CD4-positive, alpha-beta T cell treated with Interferon gamma for 1 hour (primary cell): ENCODE measurements at regions not wholly inside any gene's neighbourhood (a gene's known extent, or its start where the extent isn't known, plus 50 kb on each side); places are given as distances from the start of the nearest gene placed in this dataset.

Experiments used
- DNase-seq: peaks from one replicate; pipeline ENCODE4 v3.0.0-alpha.2; 2020

- no peak for DNase-seq
Observed at GRCh38 chr9:1337169-1337568, 287.0 kb downstream of the DMRT2 start.

- no peak for DNase-seq
Observed at GRCh38 chr9:1340390-1340789, 290.2 kb downstream of the DMRT2 start.

GRCh38 chr9:1353291-1353690, 303.1 kb downstream of the DMRT2 start:
- DNase-seq: no peak

GRCh38 chr9:1354086-1354485, 303.9 kb downstream of the DMRT2 start:
- no peak for DNase-seq

DNA sequence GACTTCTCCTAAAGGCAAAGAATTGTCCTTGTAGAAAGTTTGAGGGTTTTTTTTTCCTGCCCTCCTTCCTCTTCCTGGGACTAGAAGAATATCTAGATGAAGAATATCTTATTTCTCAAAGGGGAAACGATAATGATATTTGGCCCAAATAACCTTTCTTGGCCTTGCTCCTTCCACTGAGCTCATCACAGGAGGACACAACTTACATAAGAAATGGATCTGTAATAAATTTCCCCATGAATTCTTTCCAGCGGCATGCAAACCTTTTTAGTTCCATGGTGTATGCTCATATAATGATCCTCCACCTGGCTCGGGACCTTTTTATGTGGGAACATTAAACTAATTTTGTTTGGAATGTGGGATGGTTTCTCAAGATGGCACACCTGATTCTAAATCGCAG, 304.4 kb downstream of the DMRT2 start:
- DNase-seq: no peak

DNA sequence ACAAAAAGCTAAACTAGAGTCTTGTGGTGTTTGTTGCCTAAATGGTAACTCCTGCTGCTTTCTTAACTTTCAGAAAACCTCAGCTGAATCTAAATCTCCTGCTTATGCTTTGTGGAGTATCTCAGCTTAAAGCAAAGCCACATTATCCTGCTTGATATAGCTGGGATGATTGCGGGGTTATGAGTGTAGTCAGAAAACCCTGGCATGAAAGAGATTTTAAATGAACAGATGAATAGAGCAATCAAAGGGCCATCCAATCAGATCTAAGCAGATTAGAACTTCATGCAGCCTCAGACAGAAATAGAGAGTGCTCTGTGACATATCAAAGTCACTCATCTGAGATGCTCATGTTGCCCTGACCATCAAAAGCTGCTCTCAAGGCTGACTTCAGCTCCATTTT, 305.5 kb downstream of the DMRT2 start:
- DNase-seq: no peak

GRCh38 chr9:1362845-1363244, 312.7 kb downstream of the DMRT2 start:
- no peak for DNase-seq

- DNase-seq: no peak
Observed at GRCh38 chr9:1366276-1366675, 316.1 kb downstream of the DMRT2 start.

DNA sequence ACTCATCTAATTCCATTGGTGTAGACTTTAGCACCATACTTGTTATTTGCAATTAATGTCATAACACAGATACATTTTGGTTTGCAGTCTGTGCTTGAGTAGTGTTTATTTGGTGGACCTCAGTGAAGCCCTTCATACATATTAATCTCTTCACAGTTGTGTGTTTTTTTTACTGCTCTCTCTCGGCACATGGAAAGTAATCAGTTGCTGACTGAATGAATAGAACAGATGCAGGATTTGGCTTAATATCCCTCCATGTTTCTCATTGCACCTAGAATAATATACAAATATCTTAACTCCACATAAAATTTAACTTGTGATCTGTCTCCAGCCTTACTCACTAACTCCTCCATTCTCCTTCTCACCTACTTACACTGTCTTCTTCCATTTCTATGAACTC, 319.1 kb downstream of the DMRT2 start:
- no peak for DNase-seq

- no peak for DNase-seq
Observed at GRCh38 chr9:1373445-1373844, 323.3 kb downstream of the DMRT2 start.

GRCh38 chr9:1383899-1384455, 333.8 kb downstream of the DMRT2 start:
- DNase-seq: no peak

- no peak for DNase-seq
Observed at GRCh38 chr9:1384816-1385215, 334.7 kb downstream of the DMRT2 start.

DNA sequence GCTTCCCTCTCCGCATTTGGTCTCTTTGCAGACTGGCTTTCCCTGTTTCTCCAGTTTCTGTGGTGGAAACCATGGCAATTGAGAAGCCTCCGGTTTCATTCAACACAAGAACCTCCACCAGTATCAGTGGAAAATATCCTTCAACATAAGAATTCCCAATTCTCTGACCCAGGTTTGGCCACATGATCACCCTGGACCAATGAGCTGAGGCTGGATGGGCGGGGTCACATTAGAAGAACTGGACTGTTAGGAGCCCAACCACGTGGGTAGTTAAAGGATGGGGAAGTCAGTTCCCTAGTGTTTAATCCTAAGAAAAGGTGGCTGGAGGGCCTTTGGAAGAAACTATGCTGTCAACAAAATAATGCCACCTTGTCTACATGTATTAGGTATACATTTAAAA, 336.3 kb downstream of the DMRT2 start:
- no peak for DNase-seq

- DNase-seq: no peak
Observed at GRCh38 chr9:1388216-1388615, 338.1 kb downstream of the DMRT2 start.

GRCh38 chr9:1400983-1401382, 350.8 kb downstream of the DMRT2 start:
- DNase-seq: no peak

DNA sequence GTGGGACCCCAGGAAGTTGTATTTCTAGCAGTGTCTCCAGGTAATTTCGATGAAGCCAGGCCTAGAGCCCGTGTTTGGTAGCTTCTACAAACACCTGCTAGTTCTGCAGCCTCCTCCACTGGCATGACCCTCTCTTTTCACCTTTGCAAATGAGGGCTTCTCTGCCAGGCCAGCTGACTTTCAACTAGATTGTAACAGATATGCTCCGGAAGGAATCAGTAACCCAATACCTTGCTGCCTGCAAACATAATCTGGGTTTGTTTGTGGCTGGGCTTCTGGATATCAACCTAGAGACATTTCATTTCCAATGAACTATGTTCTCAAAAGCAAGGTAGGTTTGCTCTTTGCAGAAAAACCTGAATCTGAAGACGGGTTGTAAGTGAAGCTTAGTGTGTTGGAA, 354.8 kb downstream of the DMRT2 start:
- no peak for DNase-seq

- DNase-seq: no peak
Observed at GRCh38 chr9:1411826-1412225, 361.7 kb downstream of the DMRT2 start.

- no peak for DNase-seq
Observed at GRCh38 chr9:1414711-1415131, 364.6 kb downstream of the DMRT2 start.

DNA sequence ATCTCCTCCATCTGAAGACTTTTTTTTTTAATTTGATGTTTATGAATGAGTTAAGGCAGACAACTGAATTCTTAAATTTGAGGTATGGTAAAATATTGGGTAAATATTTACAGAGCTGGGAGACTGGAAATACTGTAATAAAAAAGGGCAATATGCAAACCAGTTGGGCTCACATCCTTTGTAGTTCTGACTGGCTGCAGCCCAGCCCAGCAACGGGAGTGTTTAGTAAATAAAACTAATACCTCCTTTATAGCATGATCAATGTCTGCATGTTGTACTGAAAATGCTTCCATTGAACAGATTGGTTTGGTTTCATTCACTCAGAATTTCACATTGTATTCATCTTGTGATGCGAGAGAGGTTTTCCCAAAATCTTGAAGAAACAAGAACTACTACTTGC, 365.0 kb downstream of the DMRT2 start:
- no peak for DNase-seq

DNA sequence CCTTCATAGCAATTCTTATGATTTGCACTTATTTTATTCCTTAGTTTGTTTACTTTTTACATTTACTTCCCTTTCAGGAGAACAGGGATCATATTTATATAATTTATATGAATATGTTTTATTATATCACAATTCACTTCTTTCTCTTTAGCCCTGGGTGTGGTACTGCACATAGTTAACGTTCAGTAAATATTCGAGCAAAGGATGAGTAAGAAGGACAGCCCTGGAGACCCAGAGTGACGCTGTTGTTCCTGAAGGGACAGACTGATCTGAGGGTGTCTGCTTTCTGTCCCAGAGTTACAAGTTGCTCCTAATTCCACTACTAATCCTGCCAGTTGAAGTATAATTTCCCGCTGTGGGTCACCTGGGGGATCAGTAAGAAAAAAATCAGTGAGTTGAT, 366.1 kb downstream of the DMRT2 start:
- DNase-seq: no peak

DNA sequence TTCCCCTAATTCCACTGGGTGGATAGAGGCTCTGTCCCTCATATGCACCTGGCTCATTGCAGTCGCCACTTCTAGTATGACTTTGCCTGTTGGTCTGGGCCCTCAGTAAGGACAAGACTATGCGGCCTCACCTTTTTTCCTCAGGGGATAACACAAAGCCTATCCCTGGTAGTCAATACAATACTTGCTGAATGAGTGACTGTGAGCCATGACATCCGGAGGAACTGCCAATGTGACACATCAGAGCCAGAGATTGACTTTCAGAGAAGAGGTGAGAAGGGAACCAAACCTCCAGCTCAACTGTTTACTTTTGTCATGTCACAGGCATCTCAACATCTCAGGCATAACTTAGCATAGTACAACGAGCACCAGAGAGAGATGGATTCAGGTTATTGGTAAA, 371.3 kb downstream of the DMRT2 start:
- DNase-seq: no peak

DNA sequence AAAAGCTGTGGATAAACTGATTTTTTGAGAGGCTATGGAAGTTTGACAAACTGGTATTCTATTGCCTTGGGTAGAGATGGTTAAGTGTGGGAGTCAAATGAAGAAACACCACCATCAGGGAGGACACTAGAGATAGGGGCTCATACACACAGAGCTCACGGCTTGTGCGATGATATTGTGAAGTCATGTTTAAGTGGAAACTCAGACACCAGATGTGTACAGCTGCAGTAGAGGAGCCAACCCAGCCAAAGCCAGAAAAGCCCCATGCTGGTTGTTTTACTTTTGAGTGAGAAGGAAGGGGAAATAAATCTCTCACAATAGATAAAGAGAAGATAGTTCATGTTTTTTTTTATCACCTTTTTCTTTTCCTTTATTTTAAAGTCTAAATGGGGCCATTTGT, 377.7 kb downstream of the DMRT2 start:
- no peak for DNase-seq

GRCh38 chr9:1429297-1429696, 379.1 kb downstream of the DMRT2 start:
- DNase-seq: no peak

GRCh38 chr9:1431461-1431860, 381.3 kb downstream of the DMRT2 start:
- DNase-seq: no peak

GRCh38 chr9:1434052-1434767, 384.1 kb downstream of the DMRT2 start:
- no peak for DNase-seq
